ENCODE measurements at regions not wholly inside any gene's neighbourhood (a gene's known extent, or its start where the extent isn't known, plus 50 kb on each side); places are given as distances from the start of the nearest gene placed in this dataset.

- no peaks in the 10 kb centered on the region for H3K36me3 Mint-ChIP-seq
These were observed 528.7 kb upstream of the PLXNA2 start for GRCh38 chr1:208772891-208773290.

GRCh38 chr1:208775841-208776240 is 531.7 kb upstream of the PLXNA2 start:
- intact Hi-C loops (cut with micrococcal nuclease): no loop called here

More at GRCh38 chr1:208772891-208773290, 528.7 kb upstream of the PLXNA2 start:
- TF ChIP-seq CTCF (IDR thresholded peaks at IDR 0.05): no peak
- Mint-ChIP-seq H3K9me3 (peaks cover 0 to 2% (median 0%) of the 10 kb centered on the region in 7 donors), H3K4me1 (no peaks in the 10 kb centered on the region), H3K4me3 (no peak overlapping the region), H3K27me3 (ENCODE audit: low read depth in 3 of 3) (peaks cover 1 to 4% (median 1%) of the 10 kb centered on the region in 3 donors), H3K27ac (no peak overlapping the region)
- WGBS (ENCODE audit: insufficient coverage): 73% methylated on average over 3 of the region's 4 CpGs
- intact Hi-C loops (cut with micrococcal nuclease): no loop called here
- Histone ChIP-seq H4K20me1 (ENCODE audit: insufficient read depth, low read length) (no peaks in the 10 kb centered on the region), H3K79me2 (ENCODE audit: insufficient read depth, low read length) (no peaks in the 10 kb centered on the region), H3K9me3 (replicated peaks in 1 of 2; ENCODE audit: control insufficient read depth in 1 of 2, insufficient read depth in 1 of 2, low read length in 2 of 2) (no peaks in the 10 kb centered on the region), H3K4me3 (replicated peaks in 1 of 3; ENCODE audit: low read depth in 2 of 3, low read length in 3 of 3) (no peak overlapping the region), H3K9ac (ENCODE audit: insufficient read depth, low read length, poor library complexity, severe bottlenecking) (no peak overlapping the region), H2AFZ (ENCODE audit: insufficient read depth, low read depth, low read length, poor library complexity, severe bottlenecking) (no peak overlapping the region), H3K27ac (ENCODE audit: low read depth in 1 of 2, low read length in 2 of 2) (no peak overlapping the region), H3K27me3 (ENCODE audit: control insufficient read depth in 2 of 2, insufficient read depth in 2 of 2, low read length in 2 of 2) (no peaks in the 10 kb centered on the region), H3K4me2 (replicated peaks; ENCODE audit: extremely low read depth, low read length, poor library complexity, severe bottlenecking) (no peak overlapping the region), H3K36me3 (replicated peaks in 1 of 2; ENCODE audit: control insufficient read depth in 1 of 2, insufficient read depth in 2 of 2, low read length in 2 of 2) (no peaks in the 10 kb centered on the region), H3K4me1 (ENCODE audit: control insufficient read depth in 1 of 2, insufficient read depth in 2 of 2, low read length in 2 of 2) (no peaks in the 10 kb centered on the region)
- DNase-seq: no peak

More at GRCh38 chr1:208775841-208776240, 531.7 kb upstream of the PLXNA2 start:
- Histone ChIP-seq H3K79me2 (ENCODE audit: insufficient read depth, low read length) (no peaks in the 10 kb centered on the region), H3K36me3 (replicated peaks in 1 of 2; ENCODE audit: control insufficient read depth in 1 of 2, insufficient read depth in 2 of 2, low read length in 2 of 2) (no peaks in the 10 kb centered on the region), H2AFZ (ENCODE audit: insufficient read depth, low read depth, low read length, poor library complexity, severe bottlenecking) (no peak overlapping the region), H3K9ac (ENCODE audit: insufficient read depth, low read length, poor library complexity, severe bottlenecking) (no peak overlapping the region), H3K27me3 (ENCODE audit: control insufficient read depth in 2 of 2, insufficient read depth in 2 of 2, low read length in 2 of 2) (no peaks in the 10 kb centered on the region), H3K4me2 (replicated peaks; ENCODE audit: extremely low read depth, low read length, poor library complexity, severe bottlenecking) (no peak overlapping the region), H3K9me3 (replicated peaks in 1 of 2; ENCODE audit: control insufficient read depth in 1 of 2, insufficient read depth in 1 of 2, low read length in 2 of 2) (no peaks in the 10 kb centered on the region), H3K4me1 (ENCODE audit: control insufficient read depth in 1 of 2, insufficient read depth in 2 of 2, low read length in 2 of 2) (no peaks in the 10 kb centered on the region), H3K4me3 (replicated peaks in 1 of 3; ENCODE audit: low read depth in 2 of 3, low read length in 3 of 3) (no peak overlapping the region), H3K27ac (ENCODE audit: low read depth in 1 of 2, low read length in 2 of 2) (no peak overlapping the region), H4K20me1 (ENCODE audit: insufficient read depth, low read length) (no peaks in the 10 kb centered on the region)
- H3K27ac Mint-ChIP-seq: no peak overlapping the region
- TF ChIP-seq CTCF (IDR thresholded peaks at IDR 0.05): no peak
- H3K9me3 Mint-ChIP-seq: peaks cover 0 to 2% (median 0%) of the 10 kb centered on the region in 7 donors
- H3K4me3 Mint-ChIP-seq: no peak overlapping the region
- H3K36me3 Mint-ChIP-seq: no peaks in the 10 kb centered on the region
- peaks cover 0 to 2% (median 1%) of the 10 kb centered on the region in 3 donors for H3K27me3 Mint-ChIP-seq (ENCODE audit: low read depth in 3 of 3)
- WGBS (ENCODE audit: insufficient coverage): no CpG with 5 or more reads among the region's 3 CpGs
- H3K4me1 Mint-ChIP-seq: no peaks in the 10 kb centered on the region
- DNase-seq: no peak
